Activated CD4-positive, alpha-beta T cell treated with anti-CD3 and anti-CD28 coated beads for 48 hours (primary cell): ENCODE measurements at regions not wholly inside any gene's neighbourhood (a gene's known extent, or its start where the extent isn't known, plus 50 kb on each side); places are given as distances from the start of the nearest gene placed in this dataset.
"Not testable (repeated sequence)": the region's sequence is repeated elsewhere in the genome, so short reads cannot be mapped to it uniquely, and the experiment has no call there.

Source experiments
- DNase-seq: peaks from one replicate; pipeline ENCODE4 v3.0.0-alpha.2; 2020

GRCh38 chr5:18379189-18379588, 744.9 kb downstream of the TAF11L14 start:
- DNase-seq = no peak

- no peak for DNase-seq
These were observed 746.6 kb downstream of the TAF11L14 start for GRCh38 chr5:18380729-18381362.

- DNase-seq = peak; percentile 62
These were observed 759.5 kb downstream of the TAF11L14 start for GRCh38 chr5:18393565-18394442.

GRCh38 chr5:18394443-18394804, 760.2 kb downstream of the TAF11L14 start:
- DNase-seq = no peak

- DNase-seq = no peak
These were observed 761.2 kb downstream of the TAF11L14 start for GRCh38 chr5:18395126-18396110.

GRCh38 chr5:18397371-18397770, 763.1 kb downstream of the TAF11L14 start:
- no peak for DNase-seq

GRCh38 chr5:18397891-18398290, 763.6 kb downstream of the TAF11L14 start:
- no peak for DNase-seq

- not testable (repeated sequence) for DNase-seq
These were observed 765.4 kb downstream of the TAF11L14 start for GRCh38 chr5:18399461-18400327.

GRCh38 chr5:18403141-18403540, 768.9 kb downstream of the TAF11L14 start:
- DNase-seq = no peak

GRCh38 chr5:18403941-18404438, 769.7 kb downstream of the TAF11L14 start:
- no peak for DNase-seq

GRCh38 chr5:18420711-18421110, 786.5 kb downstream of the TAF11L14 start:
- no peak for DNase-seq

- no peak for DNase-seq
These were observed 799.1 kb downstream of the TAF11L14 start for GRCh38 chr5:18433336-18433735.

- DNase-seq = no peak
These were observed 803.9 kb downstream of the TAF11L14 start for GRCh38 chr5:18438126-18438525.

- DNase-seq = no peak
These were observed 821.3 kb downstream of the TAF11L14 start for GRCh38 chr5:18455521-18455920.

GRCh38 chr5:18457255-18457654, 823.0 kb downstream of the TAF11L14 start:
- no peak for DNase-seq

GRCh38 chr5:18461766-18462165, 827.5 kb downstream of the TAF11L14 start:
- no peak for DNase-seq

- peak; percentile 59 for DNase-seq
These were observed 831.8 kb downstream of the TAF11L14 start for GRCh38 chr5:18465833-18466681.

- no peak for DNase-seq
These were observed 832.5 kb downstream of the TAF11L14 start for GRCh38 chr5:18466731-18467130.

GRCh38 chr5:18471791-18472190, 837.5 kb downstream of the TAF11L14 start:
- DNase-seq = not testable (repeated sequence)

GRCh38 chr5:18483451-18483850, 849.2 kb downstream of the TAF11L14 start:
- DNase-seq = no peak

- DNase-seq = no peak
These were observed 853.7 kb downstream of the TAF11L14 start for GRCh38 chr5:18487928-18488480.
